SK-N-SH (cell line): ENCODE measurements at regions not wholly inside any gene's neighbourhood (a gene's known extent, or its start where the extent isn't known, plus 50 kb on each side); places are given as distances from the start of the nearest gene placed in this dataset.

Experiments used
- CTCF ChIP-seq: fragments of 200-600 bp; sonication (generic); IDR thresholded peaks from 2 replicates; pipeline ENCODE4 v1.6.1; 2017; ENCODE audit warnings: antibody characterized with exemption, mild to moderate bottlenecking, moderate library complexity
- EZH2phosphoT487 ChIP-seq: fragments of 200-600 bp; sonication (generic); IDR thresholded peaks from 2 replicates; pipeline ENCODE4 v1.6.1; 2017; ENCODE audit warnings: low read depth, mixed run types, mild to moderate bottlenecking, antibody characterized with exemption, moderate library complexity, borderline replicate concordance
- MAX ChIP-seq: IDR thresholded peaks from 2 replicates; pipeline ENCODE4 v1.4.0; 2012; ENCODE audit warnings: low read depth
- SIN3A ChIP-seq: IDR thresholded peaks from 2 replicates; pipeline ENCODE4 v1.6.1; 2012; ENCODE audit warnings: low read depth, mild to moderate bottlenecking, low read length, moderate library complexity, borderline replicate concordance

GRCh38 chr5:26388976-26389375 is 649.4 kb downstream of the CDH9 start:
- TF ChIP-seq MAX = no peak
- TF ChIP-seq EZH2phosphoT487 = no peak
- TF ChIP-seq CTCF = no peak
- no peak for TF ChIP-seq SIN3A
